A549 (cell line): ENCODE measurements at regions not wholly inside any gene's neighbourhood (a gene's known extent, or its start where the extent isn't known, plus 50 kb on each side); places are given as distances from the start of the nearest gene placed in this dataset.

ENCODE experiments used
- ATAC-seq, 2 experiments: fragments of 200-7000 bp in 1 of 2; fragments of >200 bp in 1 of 2; cut with Nextera tagmentation in 1 of 2; cut with Tn5 transposase in 1 of 2; 3 replicates each; pipeline versions ENCODE4 v1.8.0 to v1.9.1; 2018 to 2020; ENCODE audit warnings: mild to moderate bottlenecking in 1 of 2, moderate library complexity in 1 of 2
- CTCF ChIA-PET: fragments of 300-600 bp; sonication (Branson Sonifier 250); formaldehyde crosslinking; extraction: SDS; loops from one replicate; lab custom pipeline; 2021; ENCODE audit warnings: antibody characterized with exemption, inconsistent platforms; lab: Yijun Ruan, JAX
- POLR2A ChIA-PET: fragments of 350-600 bp; formaldehyde crosslinking; extraction: SDS; loops from one replicate; lab custom pipeline; 2021; ENCODE audit warnings: antibody characterized with exemption, inconsistent platforms; lab: Yijun Ruan, JAX
- DNase-seq, 2 experiments: peaks; one replicate each; pipeline versions ENCODE4 v3.0.0 to v3.0.0-alpha.2; 2011 to 2016; ENCODE audit warnings: low read depth in 1 of 2, low spot score in 1 of 2
- FAIRE-seq: peaks from 2 replicates; lab custom pipeline; 2011; peaks lifted over from hg19 to GRCh38; lab: Jason Lieb, UNC
- H3K27ac ChIP-seq, 2 experiments: fragments of >200 bp; sonication (Bioruptor Twin); formaldehyde crosslinking; 3 replicates each; pipeline ENCODE4 v1.5.1; 2016 to 2017
- H3K4me1 ChIP-seq: fragments of >200 bp; sonication (Bioruptor Twin); formaldehyde crosslinking; 3 replicates; pipeline ENCODE4 v1.6.1; 2016
- H3K4me2 ChIP-seq: fragments of >200 bp; sonication (Bioruptor Twin); formaldehyde crosslinking; 3 replicates; pipeline ENCODE4 v1.6.1; 2016
- H3K4me3 ChIP-seq: fragments of >200 bp; sonication (Bioruptor Twin); formaldehyde crosslinking; 3 replicates; pipeline ENCODE4 v1.5.1; 2016
- H3K9me3 ChIP-seq: fragments of >200 bp; sonication (Bioruptor Twin); formaldehyde crosslinking; 3 replicates; pipeline ENCODE4 v1.6.1; 2016
- BCL3 ChIP-seq: fragments of >200 bp; sonication (Bioruptor Twin); formaldehyde crosslinking; IDR thresholded peaks from 3 replicates; pipeline ENCODE4 v1.6.1; 2016
- CBX2 ChIP-seq: fragments of 200-600 bp; sonication (generic); IDR thresholded peaks from 2 replicates; pipeline ENCODE4 v1.6.1; 2016; ENCODE audit warnings: low read depth, mild to moderate bottlenecking, borderline replicate concordance
- CEBPB ChIP-seq, 2 experiments: fragments of >200 bp in 1 of 2; sonication (Bioruptor Twin) in 1 of 2; formaldehyde crosslinking in 1 of 2; IDR thresholded peaks; 2 replicates each; pipeline ENCODE4 v1.6.1; 2012 to 2016
- CHD2 ChIP-seq: fragments of 150-350 bp; IDR thresholded peaks from 2 replicates; pipeline ENCODE4 v1.6.1; 2014; ENCODE audit warnings: low read length; ENCODE audit not compliant: partially characterized antibody
- CHD4 ChIP-seq: fragments of 200-600 bp; sonication (generic); IDR thresholded peaks from 2 replicates; pipeline ENCODE4 v1.6.1; 2016; ENCODE audit warnings: antibody characterized with exemption, mild to moderate bottlenecking, borderline replicate concordance
- E2F6 ChIP-seq: IDR thresholded peaks from 2 replicates; pipeline ENCODE4 v1.6.1; 2012; ENCODE audit warnings: low read depth, borderline replicate concordance
- EHF ChIP-seq: fragments of 250-450 bp; sonication (Bioruptor Pico); IDR thresholded peaks from 2 replicates; pipeline ENCODE4 v1.5.0; 2020; ENCODE audit warnings: mild to moderate bottlenecking
- EP300 ChIP-seq, 2 experiments: fragments of >200 bp; sonication (Bioruptor Twin); formaldehyde crosslinking; IDR thresholded peaks; 2 replicates in 1 of 2; 3 replicates in 1 of 2; pipeline ENCODE4 v1.6.1; 2016 to 2017
- ESRRA ChIP-seq: fragments of 150-350 bp; IDR thresholded peaks from 2 replicates; pipeline ENCODE4 v1.6.1; 2014; ENCODE audit warnings: mild to moderate bottlenecking, low read length, borderline replicate concordance
- FOSL2 ChIP-seq, 2 experiments: fragments of 450-650 bp in 1 of 2; fragments of >200 bp in 1 of 2; sonication (Bioruptor Twin) in 1 of 2; formaldehyde crosslinking; IDR thresholded peaks; 2 replicates each; pipeline versions ENCODE4 v1.5.0 to v1.6.1; 2016 to 2020; ENCODE audit warnings: mild to moderate bottlenecking in 1 of 2, moderate library complexity in 1 of 2
- FOXS1 ChIP-seq: fragments of 250-450 bp; sonication (Bioruptor Pico); IDR thresholded peaks from 2 replicates; pipeline ENCODE4 v1.5.0; 2020; ENCODE audit warnings: mild to moderate bottlenecking, moderate library complexity
- GATA3 ChIP-seq: IDR thresholded peaks from 2 replicates; pipeline ENCODE4 v1.6.1; 2012; ENCODE audit warnings: borderline replicate concordance
- HES2 ChIP-seq: fragments of >200 bp; sonication (Bioruptor Twin); formaldehyde crosslinking; IDR thresholded peaks from 2 replicates; pipeline ENCODE4 v1.6.1; 2016
- HEYL ChIP-seq: fragments of 250-450 bp; sonication (Bioruptor Pico); IDR thresholded peaks from 2 replicates; pipeline ENCODE4 v1.8.0; 2021; ENCODE audit warnings: mild to moderate bottlenecking, moderate library complexity
- JUN ChIP-seq, 2 experiments: fragments of >200 bp; sonication (Bioruptor Twin); formaldehyde crosslinking; IDR thresholded peaks; 2 replicates in 1 of 2; 3 replicates in 1 of 2; pipeline ENCODE4 v1.6.1; 2016 to 2017
- JUNB ChIP-seq: fragments of >200 bp; sonication (Bioruptor Twin); formaldehyde crosslinking; IDR thresholded peaks from 2 replicates; pipeline ENCODE4 v1.6.1; 2016
- KDM1A ChIP-seq: fragments of 200-600 bp; sonication (generic); IDR thresholded peaks from 2 replicates; pipeline ENCODE4 v1.6.1; 2016; ENCODE audit warnings: low read depth, mild to moderate bottlenecking
- MAFK ChIP-seq: fragments of 450-650 bp; IDR thresholded peaks from 2 replicates; pipeline ENCODE4 v1.6.1; 2014; ENCODE audit not compliant: partially characterized antibody
- MAX ChIP-seq: IDR thresholded peaks from 2 replicates; pipeline ENCODE4 v1.6.1; 2012
- MYC ChIP-seq: IDR thresholded peaks from 2 replicates; pipeline ENCODE4 v1.6.1; 2012; ENCODE audit warnings: mild to moderate bottlenecking, inconsistent platforms, low read length, improper control_type of control experiment, borderline replicate concordance
- NPAS2 ChIP-seq: fragments of 250-450 bp; sonication (Bioruptor Pico); IDR thresholded peaks from 2 replicates; pipeline ENCODE4 v1.8.0; 2022; ENCODE audit warnings: mild to moderate bottlenecking, moderate library complexity, borderline replicate concordance
- PBX3 ChIP-seq: IDR thresholded peaks from 2 replicates; pipeline ENCODE4 v1.6.1; 2012
- POLR2A ChIP-seq: IDR thresholded peaks from 2 replicates; pipeline ENCODE4 v1.6.1; 2012; ENCODE audit warnings: mild to moderate bottlenecking, low read length
- POLR2AphosphoS2 ChIP-seq: conservative IDR thresholded peaks from 2 replicates; pipeline ENCODE4 v1.6.1; 2012; ENCODE audit warnings: low read length, improper control_type of control experiment, inconsistent platforms
- RAD21 ChIP-seq, 2 experiments: fragments of >200 bp in 1 of 2; sonication (Bioruptor Twin) in 1 of 2; formaldehyde crosslinking in 1 of 2; IDR thresholded peaks in 1 of 2; conservative IDR thresholded peaks in 1 of 2; 2 replicates in 1 of 2; 3 replicates in 1 of 2; pipeline ENCODE4 v1.6.1; 2012 to 2018; ENCODE audit warnings: inconsistent platforms in 1 of 2
- RARB ChIP-seq: fragments of 250-450 bp; sonication (Bioruptor Pico); IDR thresholded peaks from 2 replicates; pipeline ENCODE4 v1.8.0; 2021; ENCODE audit warnings: mild to moderate bottlenecking, moderate library complexity
- RCOR1 ChIP-seq: fragments of 150-350 bp; IDR thresholded peaks from 2 replicates; pipeline ENCODE4 v1.6.1; 2014; ENCODE audit warnings: antibody characterized with exemption, low read length, low read depth
- REST ChIP-seq: fragments of 200-600 bp; sonication (generic); IDR thresholded peaks from 2 replicates; pipeline ENCODE4 v1.6.1; 2016; ENCODE audit warnings: antibody characterized with exemption, mild to moderate bottlenecking, moderate library complexity
- RFX5 ChIP-seq: fragments of 450-650 bp; IDR thresholded peaks from 2 replicates; pipeline ENCODE4 v1.7.1; 2014; ENCODE audit warnings: antibody characterized with exemption, mild to moderate bottlenecking, moderate library complexity
- SMC3 ChIP-seq: fragments of >200 bp; sonication (Bioruptor Twin); formaldehyde crosslinking; IDR thresholded peaks from 3 replicates; pipeline ENCODE4 v1.6.1; 2018; ENCODE audit warnings: inconsistent platforms
- TP53 ChIP-seq: fragments of 250-450 bp; sonication (Bioruptor Pico); IDR thresholded peaks from 2 replicates; pipeline ENCODE4 v1.5.0; 2021; ENCODE audit warnings: mild to moderate bottlenecking, moderate library complexity
- ZFP36 ChIP-seq: fragments of 450-650 bp; IDR thresholded peaks from 2 replicates; pipeline ENCODE4 v1.6.1; 2014; ENCODE audit warnings: borderline replicate concordance; ENCODE audit not compliant: partially characterized antibody
- WGBS: methylation state at CpG from one replicate; pipeline ENCODE4 v1.1.6; 2017; ENCODE audit errors: missing lambda C conversion rate; 5-methylcytosine and 5-hydroxymethylcytosine counted together

- TF ChIP-seq E2F6 (no peak), HEYL (CRISPR knock-in tag) (no peak), HES2 (peak; percentile 61; the same call in 1 of the 2 replicates), FOSL2 (IDR thresholded peaks at IDR 0.05) (peak; percentile 76), FOSL2 (CRISPR knock-in tag; IDR thresholded peaks at IDR 0.05) (peak; percentile 76), CEBPB (IDR thresholded peaks at IDR 0.05) (peak; percentile 92 to 96), TP53 (no peak), MYC (0 out of 2 replicates have a peak, but pooled peaks have one; percentile 22), REST (no peak), MAFK (peak; percentile 42), KDM1A (no peak), RARB (CRISPR knock-in tag) (no peak; the same call in 1 of the 2 replicates), EHF (CRISPR knock-in tag) (no peak), POLR2A (no peak), SMC3 (no peak), CHD4 (no peak), NPAS2 (no peak), ESRRA (no peak), RFX5 (no peak), JUNB (peak; percentile 92), POLR2AphosphoS2 (no peak), RAD21 (conservative IDR thresholded peaks at IDR 0.05 in 1 of 2, IDR thresholded peaks at IDR 0.05 in 1 of 2) (peak in 1 of 2 experiments; percentile 33; a peak in 1 of 5 replicates), CBX2 (no peak), CHD2 (no peak)
These were observed 72.1 kb upstream of the SEC61G start (continued) for GRCh38 chr7:54831046-54831643.

GRCh38 chr7:54831644-54832095, 72.7 kb upstream of the SEC61G start:
- 4% methylated on average over 7 of the region's 7 CpGs for WGBS
- Histone ChIP-seq H3K9me3 (peaks cover 26% of the 10 kb centered on the region), H3K4me2 (peak overlapping the region; percentile 89), H3K4me1 (peaks cover 30% of the 10 kb centered on the region), H3K4me3 (peak overlapping the region; percentile 24; the same call in 2 of the 3 replicates), H3K27ac (peak overlapping the region; percentile 82 to 88)
- DNase-seq (peak in 1 of 2 experiments; percentile 63), FAIRE-seq (peak; percentile 80), ATAC-seq (peak; percentile 69 to 81)
- ChIA-PET POLR2A (interaction anchor here (0.5 kb wide), 1 partner anchor 32 kb away, joined by 3 read pairs; no protein-coding TSS in a partner anchor), CTCF (interaction anchor here (1.0 to 1.8 kb wide), 4 partner anchors 8 to 225 kb away, joined by 3 to 16 read pairs (median 6); no protein-coding TSS in a partner anchor)
- TF ChIP-seq FOXS1 (CRISPR knock-in tag) (no peak), FOSL2 (IDR thresholded peaks at IDR 0.05) (peak; percentile 89), FOSL2 (CRISPR knock-in tag; IDR thresholded peaks at IDR 0.05) (peak; percentile 64; the same call in 1 of the 2 replicates), MYC (no peak), JUNB (peak; percentile 82), RARB (CRISPR knock-in tag) (no peak), JUN (IDR thresholded peaks at IDR 0.05) (peak in 1 of 2 experiments; percentile 50; a peak in 2 of 5 replicates), ZFP36 (no peak), CEBPB (IDR thresholded peaks at IDR 0.05) (peak; percentile 60 to 78; a peak in 3 of 4 replicates), PBX3 (peak; percentile 56; the same call in 1 of the 2 replicates), MAX (peak; percentile 54), BCL3 (0 out of 3 replicates have a peak, but pooled peaks have one; percentile 29), EP300 (IDR thresholded peaks at IDR 0.05) (peak; percentile 65 to 81; a peak in 2 of 5 replicates), GATA3 (peak; percentile 49; the same call in 1 of the 2 replicates), HES2 (no peak), RCOR1 (no peak), RFX5 (no peak)
